SK-N-MC (cell line): ENCODE measurements at regions not wholly inside any gene's neighbourhood (a gene's known extent, or its start where the extent isn't known, plus 50 kb on each side); places are given as distances from the start of the nearest gene placed in this dataset.
A peak's percentile ranks its signal among the peaks of the same experiment; 100 is the strongest.

Source experiments
- DNase-seq: peaks from one replicate; pipeline ENCODE4 v3.0.0-alpha.2; 2011; ENCODE audit warnings: low read depth, low spot score
- H3K27ac ChIP-seq: fragments of 200-600 bp; sonication (generic); 2 replicates; pipeline ENCODE4 v1.5.1; 2016; ENCODE audit warnings: mixed run types
- H3K36me3 ChIP-seq: fragments of 200-600 bp; sonication (generic); 2 replicates; pipeline ENCODE4 v1.6.1; 2017; ENCODE audit warnings: antibody characterized with exemption, low read length, mixed read lengths; ENCODE audit not compliant: insufficient read depth
- H3K4me3 ChIP-seq: fragments of 200-600 bp; sonication (generic); 2 replicates; pipeline ENCODE4 v1.5.1; 2016
- H3K9ac ChIP-seq: fragments of 200-600 bp; sonication (generic); 2 replicates; pipeline ENCODE4 v1.8.0; 2017; ENCODE audit warnings: mixed run types, mixed read lengths; ENCODE audit not compliant: insufficient read length
- H3K9me3 ChIP-seq: fragments of 200-600 bp; sonication (generic); 2 replicates; pipeline ENCODE4 v1.6.1; 2017; ENCODE audit warnings: low read depth, mild to moderate bottlenecking, antibody characterized with exemption, low read length, moderate library complexity, mixed read lengths
- EZH2 ChIP-seq: fragments of 200-600 bp; sonication (generic); IDR thresholded peaks from one replicate; pipeline ENCODE4 v1.6.1; 2017; ENCODE audit warnings: antibody characterized with exemption
- FOXP2 ChIP-seq: optimal IDR thresholded peaks from 2 replicates; pipeline ENCODE3; 2011; ENCODE audit warnings: mild to moderate bottlenecking, moderate library complexity; ENCODE audit not compliant: insufficient read depth; ENCODE audit errors: extremely low read length, control extremely low read depth
- POLR2AphosphoS5 ChIP-seq: IDR thresholded peaks from 2 replicates; pipeline ENCODE4 v1.6.1; 2012; ENCODE audit warnings: mild to moderate bottlenecking, low read depth, low read length, borderline replicate concordance

DNA sequence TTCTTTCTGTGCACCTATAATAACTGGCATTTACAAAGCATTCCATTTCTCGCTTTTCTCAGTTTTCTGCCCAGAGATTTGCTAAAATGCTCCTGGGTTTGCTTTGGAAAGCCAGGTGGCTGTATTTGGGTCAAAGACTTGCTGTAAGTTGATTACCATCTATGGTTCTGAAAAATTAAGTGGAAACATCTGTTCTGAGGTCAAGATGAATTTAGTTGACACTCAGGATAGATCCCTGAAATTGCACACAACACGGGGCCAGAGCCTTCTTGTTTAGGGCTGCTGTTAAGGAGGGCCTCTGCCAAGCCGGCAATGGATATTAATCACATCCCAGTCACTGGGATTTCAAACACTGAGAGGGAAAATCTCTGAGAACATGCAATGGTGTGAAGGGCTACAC lies 111.6 kb upstream of the GLI3 start:
- Histone ChIP-seq H3K4me3 (no peak overlapping the region), H3K9me3 (no peaks in the 10 kb centered on the region), H3K36me3 (no peaks in the 10 kb centered on the region), H3K27ac (no peak overlapping the region), H3K9ac (no peak overlapping the region)
- DNase-seq, result no peak
- TF ChIP-seq FOXP2 (no peak), POLR2AphosphoS5 (no peak), EZH2 (no peak)

DNA sequence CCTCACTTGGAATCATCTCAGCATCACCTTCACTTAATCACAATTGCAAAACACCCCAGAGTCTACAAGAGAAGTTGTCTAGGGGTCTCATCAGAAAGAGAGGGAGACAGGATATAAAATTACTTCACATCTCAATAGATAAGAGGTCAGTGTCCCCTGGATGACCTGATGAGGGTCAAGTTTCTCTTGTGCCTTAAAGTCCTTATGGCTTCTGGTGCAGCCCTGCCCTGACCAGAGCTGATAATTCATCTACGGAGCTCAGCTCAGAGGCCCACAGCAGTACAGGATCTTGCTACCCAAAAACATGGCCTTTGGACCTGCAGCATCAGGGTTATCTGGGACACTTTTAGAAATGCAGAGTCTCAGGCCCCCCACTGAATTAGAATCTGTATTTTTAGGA lies 111.1 kb upstream of the GLI3 start:
- H3K4me3 ChIP-seq, result no peak overlapping the region
- no peaks in the 10 kb centered on the region for H3K9me3 ChIP-seq
- H3K9ac ChIP-seq, result no peak overlapping the region
- TF ChIP-seq POLR2AphosphoS5, result no peak
- TF ChIP-seq FOXP2, result no peak
- no peak for TF ChIP-seq EZH2
- no peak for DNase-seq
- no peaks in the 10 kb centered on the region for H3K36me3 ChIP-seq
- H3K27ac ChIP-seq, result no peak overlapping the region

DNA sequence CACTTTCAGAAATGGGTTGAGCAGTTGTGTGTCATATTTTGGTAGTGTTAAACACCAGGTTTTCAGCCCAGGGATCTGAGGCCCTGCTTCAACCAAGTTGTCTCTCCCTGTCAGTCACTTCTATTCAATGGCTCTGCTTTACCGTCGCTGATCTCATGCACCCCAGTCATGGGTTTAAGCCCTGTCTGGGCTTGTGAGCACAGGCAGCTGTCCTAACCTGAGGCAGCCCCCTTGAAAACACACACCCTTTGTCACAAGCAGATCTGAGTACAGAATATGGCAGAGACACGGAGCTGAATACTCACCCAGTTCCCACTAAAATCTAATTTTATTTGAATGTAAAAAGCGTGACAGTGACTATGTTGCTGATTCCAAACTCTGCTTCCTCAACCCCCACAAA lies 110.6 kb upstream of the GLI3 start:
- no peak for TF ChIP-seq POLR2AphosphoS5
- no peak for TF ChIP-seq EZH2
- TF ChIP-seq FOXP2, result no peak
- H3K9me3 ChIP-seq, result no peaks in the 10 kb centered on the region

DNA sequence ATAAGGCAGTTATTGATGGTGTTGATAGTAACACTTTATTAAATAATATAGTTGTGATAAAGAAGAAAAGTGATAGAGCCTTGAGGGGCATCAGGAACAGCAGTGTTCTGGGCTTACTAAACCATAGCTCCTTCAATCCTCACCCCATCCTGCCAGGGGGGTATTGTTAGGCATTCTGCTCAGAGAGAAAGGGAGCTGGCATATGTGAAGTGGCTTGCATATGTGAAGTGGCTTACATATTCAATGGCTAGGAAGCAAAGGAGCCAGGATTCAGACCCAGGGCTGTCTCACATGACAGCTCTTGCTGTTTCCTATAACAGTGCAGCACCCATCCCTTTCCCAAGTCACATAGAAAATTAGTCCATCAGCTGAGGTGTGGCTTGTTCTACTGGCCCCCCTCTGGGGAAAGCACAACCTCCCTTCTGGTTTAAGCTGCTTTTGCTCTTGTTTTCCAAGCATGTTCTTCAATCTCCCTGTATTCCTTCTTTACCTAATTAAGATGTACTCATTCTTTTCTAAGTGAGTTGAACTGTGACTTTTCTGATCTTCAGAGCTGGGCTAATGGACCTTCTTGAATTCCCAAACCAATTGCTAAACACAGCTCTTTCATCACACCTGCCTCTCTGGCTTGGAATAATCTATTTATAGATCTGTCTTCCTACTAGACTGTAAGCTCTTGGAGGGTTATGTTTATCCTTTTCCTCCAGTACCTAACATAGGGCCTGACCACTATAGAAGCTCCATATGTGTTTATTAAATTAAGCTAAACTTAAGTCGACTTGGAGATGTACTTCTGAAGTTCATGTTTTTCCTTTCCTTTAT lies 108.7 kb upstream of the GLI3 start:
- Histone ChIP-seq H3K36me3 (no peaks in the 10 kb centered on the region), H3K27ac (no peak overlapping the region), H3K9me3 (no peaks in the 10 kb centered on the region), H3K9ac (no peak overlapping the region), H3K4me3 (no peak overlapping the region)
- no peak for DNase-seq
- TF ChIP-seq EZH2, result no peak
- no peak for TF ChIP-seq FOXP2
- TF ChIP-seq POLR2AphosphoS5, result no peak

More for the DNA sequence above, 110.6 kb upstream of the GLI3 start:
- no peak for DNase-seq
- no peaks in the 10 kb centered on the region for H3K36me3 ChIP-seq
- no peak overlapping the region for H3K9ac ChIP-seq
- no peak overlapping the region for H3K27ac ChIP-seq
- no peak overlapping the region for H3K4me3 ChIP-seq

DNA sequence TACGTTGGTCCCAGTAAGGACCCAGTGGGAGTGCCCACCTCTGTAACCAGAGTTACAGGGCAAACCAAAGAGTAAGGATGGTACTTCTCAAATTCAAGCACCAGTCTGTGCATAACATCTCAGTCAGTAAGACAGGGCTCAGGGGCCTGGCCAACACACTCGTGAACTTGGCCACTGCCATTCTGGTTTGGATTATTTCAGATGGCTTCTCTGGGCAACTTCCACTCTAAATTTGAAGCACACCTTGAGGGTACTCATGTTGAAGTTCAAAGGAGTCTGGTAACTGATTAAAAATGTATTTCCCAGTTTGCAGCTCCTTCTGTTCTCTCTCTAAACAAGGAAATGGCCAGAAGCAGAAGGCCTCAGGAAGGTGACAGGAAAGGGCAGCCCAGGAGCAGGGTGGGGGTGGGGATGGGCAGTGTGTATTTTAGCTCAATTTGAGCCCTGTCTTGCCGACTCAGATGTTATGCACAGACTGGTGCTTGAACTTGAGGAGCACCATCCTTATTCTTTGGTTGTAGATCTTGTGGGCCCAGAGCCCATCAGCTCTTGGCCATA lies 107.3 kb upstream of the GLI3 start:
- no peak overlapping the region for H3K9ac ChIP-seq
- no peak overlapping the region for H3K4me3 ChIP-seq
- H3K27ac ChIP-seq, result no peak overlapping the region
- no peak for TF ChIP-seq FOXP2
- TF ChIP-seq EZH2, result no peak
- no peak for TF ChIP-seq POLR2AphosphoS5
- H3K9me3 ChIP-seq, result no peaks in the 10 kb centered on the region
- no peak for DNase-seq
- no peaks in the 10 kb centered on the region for H3K36me3 ChIP-seq

DNA sequence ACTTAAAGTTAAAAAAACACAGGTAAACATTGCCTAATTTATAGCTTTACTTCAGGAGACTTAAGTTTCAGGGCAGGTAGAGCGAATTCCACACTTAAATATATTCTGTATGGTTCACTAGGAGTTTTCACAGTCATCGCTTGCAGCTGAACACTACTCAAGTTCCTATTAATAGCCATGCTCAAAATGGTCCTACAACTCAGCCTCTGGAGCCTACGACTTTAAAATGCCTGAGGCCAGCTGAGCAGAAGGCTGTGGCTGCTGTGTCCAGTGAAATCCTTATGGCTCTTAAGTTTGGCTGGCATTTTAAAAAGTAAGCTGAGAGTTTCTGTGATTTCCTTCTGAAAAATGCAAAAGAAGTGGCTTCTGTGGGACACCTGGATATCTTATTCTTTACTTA lies 105.4 kb upstream of the GLI3 start:
- Histone ChIP-seq H3K36me3 (no peaks in the 10 kb centered on the region), H3K9ac (no peak overlapping the region), H3K27ac (no peak overlapping the region), H3K9me3 (no peaks in the 10 kb centered on the region), H3K4me3 (no peak overlapping the region)
- TF ChIP-seq FOXP2 (no peak), EZH2 (no peak), POLR2AphosphoS5 (no peak)
- no peak for DNase-seq

DNA sequence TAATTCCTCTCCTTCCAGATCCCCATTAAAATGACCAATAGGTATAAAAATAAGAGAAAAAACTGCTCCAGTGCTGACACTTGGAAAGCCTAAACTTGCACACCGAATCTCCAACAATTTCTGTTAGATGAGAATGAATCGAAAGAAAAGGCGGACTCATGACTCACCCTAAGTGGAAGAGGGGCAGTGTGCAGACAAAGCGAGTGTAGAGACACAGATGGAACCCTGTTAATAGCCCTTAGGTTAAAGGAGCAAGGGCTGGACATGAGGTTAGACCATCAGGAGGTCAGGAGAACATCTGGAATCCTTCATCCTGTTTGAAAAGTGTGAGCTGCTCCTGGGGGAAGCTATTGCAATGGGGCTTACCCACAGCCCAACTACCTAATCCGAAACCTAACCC lies 103.4 kb upstream of the GLI3 start:
- TF ChIP-seq EZH2, result no peak
- TF ChIP-seq FOXP2, result no peak
- TF ChIP-seq POLR2AphosphoS5, result no peak
- H3K4me3 ChIP-seq, result no peak overlapping the region
- DNase-seq, result no peak

DNA sequence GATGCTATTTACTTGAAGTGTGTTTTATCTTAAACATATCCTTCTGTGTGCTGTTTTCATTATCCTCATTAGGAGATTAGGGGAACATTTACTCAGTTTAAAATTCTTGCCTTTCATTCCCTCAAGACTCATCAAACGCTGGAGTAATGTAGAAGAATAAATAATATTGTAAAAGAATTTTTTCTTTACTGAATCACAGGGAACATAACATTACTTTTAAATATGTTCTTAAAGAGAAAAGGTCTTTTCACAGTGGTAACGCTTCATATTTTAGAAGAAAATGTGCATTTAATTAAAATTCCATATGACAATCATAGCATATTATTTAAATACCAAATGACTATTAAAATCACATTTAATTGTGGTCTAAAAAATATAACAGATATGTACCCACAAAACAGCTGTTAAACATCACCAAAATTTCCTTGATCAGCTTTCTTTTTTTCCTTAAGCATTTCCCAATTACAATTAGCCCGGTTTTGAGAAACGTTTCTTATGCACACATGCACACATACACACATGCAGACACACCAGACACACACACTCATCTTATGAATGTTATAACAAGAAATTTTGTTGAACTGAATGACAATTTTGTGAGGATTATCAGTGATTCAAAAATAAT lies 102.0 kb upstream of the GLI3 start:
- H3K27ac ChIP-seq, result peak overlapping the region; percentile 85

More for the DNA sequence above, 103.4 kb upstream of the GLI3 start:
- Histone ChIP-seq H3K9ac (no peak overlapping the region), H3K27ac (no peak overlapping the region), H3K36me3 (no peaks in the 10 kb centered on the region), H3K9me3 (no peaks in the 10 kb centered on the region)

More for the DNA sequence above, 102.0 kb upstream of the GLI3 start:
- Histone ChIP-seq H3K9me3 (no peaks in the 10 kb centered on the region), H3K36me3 (no peaks in the 10 kb centered on the region), H3K9ac (no peak overlapping the region), H3K4me3 (peak overlapping the region; percentile 28)
- DNase-seq, result no peak
- TF ChIP-seq POLR2AphosphoS5 (no peak), FOXP2 (no peak), EZH2 (no peak)
